K562 (cell line): ENCODE measurements at regions not wholly inside any gene's neighbourhood (a gene's known extent, or its start where the extent isn't known, plus 50 kb on each side); places are given as distances from the start of the nearest gene placed in this dataset.

ENCODE experiments used
- E2F5 ChIP-seq: sonication (generic); formaldehyde crosslinking; IDR thresholded peaks from 2 replicates; pipeline ENCODE4 v1.8.0; 2022; ENCODE audit warnings: mild to moderate bottlenecking, missing genetic modification reagents
- ELF4 ChIP-seq: fragments of 450-650 bp; formaldehyde crosslinking; IDR thresholded peaks from 2 replicates; pipeline ENCODE4 v1.4.0; 2022; ENCODE audit warnings: missing genetic modification characterization
- FOSL1 ChIP-seq: fragments of 200-800 bp; sonication (Bioruptor generic); conservative IDR thresholded peaks from 2 replicates; pipeline ENCODE4 v1.6.1; 2016; ENCODE audit warnings: missing genetic modification characterization, missing compliant biosample characterization
- FOXJ2 ChIP-seq: fragments of 200-800 bp; sonication (Bioruptor generic); IDR thresholded peaks from 2 replicates; pipeline ENCODE4 v1.6.1; 2016; ENCODE audit warnings: missing genetic modification characterization, missing compliant biosample characterization
- HCFC1 ChIP-seq: IDR thresholded peaks from 2 replicates; pipeline ENCODE4 v1.6.1; 2012; ENCODE audit warnings: low read depth, low read length, improper control_type of control experiment
- KDM2B ChIP-seq: fragments of 250-450 bp; sonication (Bioruptor Pico); IDR thresholded peaks from 2 replicates; pipeline ENCODE4 v1.8.0; 2021; ENCODE audit warnings: mild to moderate bottlenecking, moderate library complexity
- KDM5B ChIP-seq: fragments of 200-600 bp; sonication (generic); IDR thresholded peaks from 2 replicates; pipeline ENCODE4 v1.6.1; 2012; ENCODE audit warnings: low read depth, mild to moderate bottlenecking, moderate library complexity, low read length, control low read depth, inconsistent platforms; ENCODE audit not compliant: insufficient replicate concordance
- MAFF ChIP-seq: IDR thresholded peaks from 2 replicates; pipeline ENCODE4 v1.6.1; 2012; ENCODE audit warnings: low read length, improper control_type of control experiment
- NCOA6 ChIP-seq: fragments of 450-650 bp; IDR thresholded peaks from 2 replicates; pipeline ENCODE4 v1.6.1; 2017; ENCODE audit warnings: mild to moderate bottlenecking
- PBX2 ChIP-seq, 2 experiments: IDR thresholded peaks in 1 of 2; conservative IDR thresholded peaks in 1 of 2; 2 replicates each; pipeline ENCODE4 v1.6.1; 2016; ENCODE audit warnings: low read depth in 2 of 2, mild to moderate bottlenecking in 1 of 2, missing compliant biosample characterization in 1 of 2, missing genetic modification characterization in 1 of 2, moderate library complexity in 1 of 2
- SMARCE1 ChIP-seq: fragments of 450-650 bp; IDR thresholded peaks from 2 replicates; pipeline ENCODE4 v1.7.1; 2016; ENCODE audit warnings: mild to moderate bottlenecking
- SMC3 ChIP-seq: conservative IDR thresholded peaks from 2 replicates; pipeline ENCODE4 v1.6.1; 2011; ENCODE audit warnings: low read depth, low read length, improper control_type of control experiment; ENCODE audit not compliant: insufficient read depth
- ZEB2 ChIP-seq: fragments of 450-650 bp; IDR thresholded peaks from 2 replicates; pipeline ENCODE4 v1.6.1; 2016
- ZNF511 ChIP-seq: sonication (generic); formaldehyde crosslinking; IDR thresholded peaks from 2 replicates; pipeline ENCODE4 v1.8.0; 2022; ENCODE audit warnings: mild to moderate bottlenecking, missing genetic modification reagents
- ZNF77 ChIP-seq: fragments of 250-450 bp; sonication (Bioruptor Pico); IDR thresholded peaks from 2 replicates; pipeline ENCODE4 v1.5.0; 2020
- TF ChIP-seq, protein P1 (sequence below), 2 experiments: fragments of 450-650 bp; IDR thresholded peaks; 2 replicates each; pipeline ENCODE4 v1.6.1; 2016
- TF ChIP-seq, protein P2 (sequence below), 2 experiments: IDR thresholded peaks; 2 replicates each; pipeline ENCODE4 v1.6.1; 2011; ENCODE audit warnings: borderline replicate concordance in 1 of 2, control low read depth in 1 of 2, low read depth in 1 of 2, low read length in 1 of 2, mild to moderate bottlenecking in 1 of 2, mixed read lengths in 1 of 2, moderate library complexity in 1 of 2; ENCODE audit not compliant: insufficient read depth in 1 of 2, insufficient read length in 1 of 2, poor library complexity in 1 of 2, severe bottlenecking in 1 of 2; ENCODE audit errors: extremely low read depth in 1 of 2
- TF ChIP-seq, protein P3 (sequence below): fragments of 450-650 bp; formaldehyde crosslinking; IDR thresholded peaks from 2 replicates; pipeline ENCODE4 v1.4.0; 2020; ENCODE audit warnings: mild to moderate bottlenecking, moderate library complexity

DNA sequence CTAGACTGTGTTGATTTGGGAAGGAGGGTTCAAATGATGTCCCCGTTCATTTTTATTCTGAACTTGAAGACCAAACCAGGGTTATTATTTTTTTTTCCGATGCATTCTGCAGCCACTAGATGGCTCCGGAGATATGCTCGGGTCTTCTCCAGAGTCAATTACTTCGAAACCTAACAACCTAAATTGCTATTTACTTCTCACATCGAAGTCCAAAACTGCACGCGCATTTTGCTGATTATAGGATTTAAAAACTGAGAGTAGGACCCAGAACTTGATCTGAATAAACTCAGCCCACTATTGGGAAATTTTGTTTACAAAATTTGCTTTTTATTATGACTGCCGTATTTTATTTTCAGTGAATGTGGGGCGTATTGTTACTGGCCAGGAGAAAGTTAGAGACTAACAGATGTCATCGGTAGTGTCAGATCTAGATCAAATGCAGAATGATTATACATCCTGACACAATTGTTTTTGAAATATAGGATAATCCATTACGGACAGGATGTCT is 263.8 kb downstream of the HS3ST3A1 start (continued):
- no peak for TF ChIP-seq PBX2 (CRISPR knock-in tag; IDR thresholded peaks at IDR 0.05; ENCODE audit: low read depth)
- peak; percentile 45; the same call in 1 of the 2 replicates for TF ChIP-seq PBX2 (tag; conservative IDR thresholded peaks at IDR 0.05; ENCODE audit: low read depth)
- TF ChIP-seq ZNF77 (CRISPR knock-in tag): no peak
- no peak for TF ChIP-seq FOSL1 (tag)
- peak; percentile 54 for TF ChIP-seq SMC3
- no peak for TF ChIP-seq ELF4 (CRISPR knock-in tag)
- no peak for TF ChIP-seq ZNF511 (CRISPR knock-in tag)
- no peak for TF ChIP-seq E2F5 (CRISPR knock-in tag)
- TF ChIP-seq, protein P1, sequence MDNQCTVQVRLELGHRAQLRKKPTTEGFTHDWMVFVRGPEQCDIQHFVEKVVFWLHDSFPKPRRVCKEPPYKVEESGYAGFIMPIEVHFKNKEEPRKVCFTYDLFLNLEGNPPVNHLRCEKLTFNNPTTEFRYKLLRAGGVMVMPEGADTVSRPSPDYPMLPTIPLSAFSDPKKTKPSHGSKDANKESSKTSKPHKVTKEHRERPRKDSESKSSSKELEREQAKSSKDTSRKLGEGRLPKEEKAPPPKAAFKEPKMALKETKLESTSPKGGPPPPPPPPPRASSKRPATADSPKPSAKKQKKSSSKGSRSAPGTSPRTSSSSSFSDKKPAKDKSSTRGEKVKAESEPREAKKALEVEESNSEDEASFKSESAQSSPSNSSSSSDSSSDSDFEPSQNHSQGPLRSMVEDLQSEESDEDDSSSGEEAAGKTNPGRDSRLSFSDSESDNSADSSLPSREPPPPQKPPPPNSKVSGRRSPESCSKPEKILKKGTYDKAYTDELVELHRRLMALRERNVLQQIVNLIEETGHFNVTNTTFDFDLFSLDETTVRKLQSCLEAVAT (IDR thresholded peaks at IDR 0.05): no peak
- TF ChIP-seq NCOA6: no peak
- TF ChIP-seq KDM2B: no peak
- no peak for TF ChIP-seq ZEB2
- TF ChIP-seq SMARCE1: no peak
- TF ChIP-seq, protein P2, sequence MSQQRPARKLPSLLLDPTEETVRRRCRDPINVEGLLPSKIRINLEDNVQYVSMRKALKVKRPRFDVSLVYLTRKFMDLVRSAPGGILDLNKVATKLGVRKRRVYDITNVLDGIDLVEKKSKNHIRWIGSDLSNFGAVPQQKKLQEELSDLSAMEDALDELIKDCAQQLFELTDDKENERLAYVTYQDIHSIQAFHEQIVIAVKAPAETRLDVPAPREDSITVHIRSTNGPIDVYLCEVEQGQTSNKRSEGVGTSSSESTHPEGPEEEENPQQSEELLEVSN (IDR thresholded peaks at IDR 0.05; ENCODE audit: borderline replicate concordance in 1 of 2, extremely low read depth in 1 of 2, insufficient read depth in 1 of 2, insufficient read length in 1 of 2, low read depth in 1 of 2, low read length in 1 of 2, poor library complexity in 1 of 2, severe bottlenecking in 1 of 2): no peak
- TF ChIP-seq FOXJ2 (tag): no peak
- TF ChIP-seq, protein P3, sequence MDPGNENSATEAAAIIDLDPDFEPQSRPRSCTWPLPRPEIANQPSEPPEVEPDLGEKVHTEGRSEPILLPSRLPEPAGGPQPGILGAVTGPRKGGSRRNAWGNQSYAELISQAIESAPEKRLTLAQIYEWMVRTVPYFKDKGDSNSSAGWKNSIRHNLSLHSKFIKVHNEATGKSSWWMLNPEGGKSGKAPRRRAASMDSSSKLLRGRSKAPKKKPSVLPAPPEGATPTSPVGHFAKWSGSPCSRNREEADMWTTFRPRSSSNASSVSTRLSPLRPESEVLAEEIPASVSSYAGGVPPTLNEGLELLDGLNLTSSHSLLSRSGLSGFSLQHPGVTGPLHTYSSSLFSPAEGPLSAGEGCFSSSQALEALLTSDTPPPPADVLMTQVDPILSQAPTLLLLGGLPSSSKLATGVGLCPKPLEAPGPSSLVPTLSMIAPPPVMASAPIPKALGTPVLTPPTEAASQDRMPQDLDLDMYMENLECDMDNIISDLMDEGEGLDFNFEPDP (CRISPR knock-in tag): no peak
- peak; percentile 17; the same call in 1 of the 2 replicates for TF ChIP-seq MAFF
- TF ChIP-seq HCFC1: no peak
- no peak for TF ChIP-seq KDM5B
